Hypothalamus (tissue), 51 donors: ENCODE measurements at regions not wholly inside any gene's neighbourhood (a gene's known extent, or its start where the extent isn't known, plus 50 kb on each side); places are given as distances from the start of the nearest gene placed in this dataset.
"Not testable (repeated sequence)": the region's sequence is repeated elsewhere in the genome, so short reads cannot be mapped to it uniquely, and the experiment has no call there.

Experiments used
- DNase-seq, 51 donors: peaks; one replicate each; lab custom pipeline; 2025; lab: John Stamatoyannopoulos, UW

DNA sequence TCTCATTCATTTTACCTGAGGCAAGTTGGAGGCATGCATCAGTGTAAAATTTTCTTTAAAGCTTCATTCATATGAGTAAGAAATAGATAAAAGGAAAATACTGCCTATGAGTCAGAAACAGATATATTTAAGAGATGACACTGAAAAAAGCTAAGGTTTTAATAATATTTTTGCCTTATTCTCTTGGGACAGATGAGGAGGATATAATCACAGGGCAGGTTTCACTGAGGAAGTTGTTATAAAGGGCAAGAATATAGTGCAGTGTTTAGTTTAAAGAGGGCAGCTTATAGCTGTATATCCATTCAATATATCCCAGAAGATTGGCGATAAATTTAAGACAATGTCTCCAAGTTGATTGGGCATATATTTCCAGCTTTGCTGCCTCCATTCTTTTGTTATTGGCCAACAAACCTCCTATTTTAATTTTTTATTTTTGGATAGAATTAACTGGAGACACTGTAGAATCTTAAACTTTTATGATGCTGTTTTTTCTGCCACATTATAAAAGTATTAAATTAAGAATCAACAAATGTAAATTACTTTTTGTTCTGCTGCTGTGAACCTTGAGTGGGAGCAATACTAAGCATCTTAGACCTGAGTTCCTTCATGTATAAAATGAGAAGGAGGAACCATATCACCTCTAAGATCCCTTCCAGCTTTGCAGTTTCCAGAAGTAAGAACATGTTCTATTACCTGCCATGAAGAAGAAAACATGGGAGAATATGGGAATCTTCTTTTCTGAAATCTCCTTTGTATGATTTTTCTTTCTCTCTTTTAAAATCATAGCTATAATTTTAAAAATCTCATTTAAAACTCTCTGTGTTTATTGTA lies 171.6 kb downstream of the S1PR1 start:
- DNase-seq: no peak

DNA sequence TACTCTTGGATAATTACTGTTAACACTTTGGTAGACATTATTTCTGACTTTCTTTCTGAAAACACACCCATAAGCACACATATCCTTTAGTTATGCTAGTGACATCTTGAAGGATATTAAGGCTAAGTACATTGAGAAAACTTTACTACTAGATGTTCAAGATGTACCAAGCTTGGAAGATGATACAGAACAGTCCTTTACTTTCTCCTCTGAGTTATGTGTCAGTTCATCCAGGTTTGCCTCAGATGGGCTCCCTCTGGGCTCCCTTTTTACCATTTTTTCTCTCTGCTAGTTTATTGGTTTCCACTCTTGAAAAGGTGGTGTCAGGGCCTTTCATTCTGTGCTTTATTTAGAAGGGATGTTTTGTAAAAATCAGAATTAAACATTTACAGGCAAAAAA lies 172.3 kb downstream of the S1PR1 start:
- no peak for DNase-seq

DNA sequence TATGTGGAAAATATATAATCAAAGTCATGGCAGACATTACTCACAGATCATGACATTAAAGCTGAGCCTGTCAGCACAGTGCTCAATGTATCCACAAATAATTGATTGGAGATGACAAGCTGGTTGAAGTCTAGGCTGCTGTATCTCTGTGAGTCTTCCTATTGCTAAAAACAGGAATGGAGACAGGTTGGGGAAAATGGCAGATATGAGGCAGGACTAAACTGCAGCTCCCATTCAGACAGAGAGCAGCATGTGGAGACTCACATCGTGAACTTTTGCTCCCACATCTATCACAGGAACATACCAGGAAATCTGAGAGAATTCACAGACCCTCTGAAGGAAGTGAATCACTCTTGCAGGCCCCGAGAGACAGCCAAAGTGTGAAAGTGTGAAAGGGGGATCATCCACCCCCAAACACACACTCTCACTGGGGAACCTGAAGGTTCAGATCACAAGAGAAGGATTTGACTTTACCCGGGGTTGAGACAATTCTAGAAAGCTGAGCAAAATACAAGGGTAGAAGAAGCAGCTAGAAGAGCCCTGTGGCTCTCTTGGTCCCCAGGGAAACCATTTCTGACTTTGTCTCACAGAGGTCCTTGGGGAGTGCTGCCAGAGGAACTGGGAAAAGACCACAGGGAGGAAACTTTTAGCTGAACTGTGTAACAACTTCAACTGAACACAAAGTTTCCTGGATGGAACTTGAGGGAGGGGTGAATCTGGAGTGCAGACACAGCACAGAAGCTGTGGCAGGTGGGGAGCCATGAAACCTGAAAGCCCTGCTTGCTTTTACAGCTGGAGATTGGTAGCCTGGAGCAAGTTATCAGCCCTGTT lies 173.4 kb downstream of the S1PR1 start:
- no peak for DNase-seq

DNA sequence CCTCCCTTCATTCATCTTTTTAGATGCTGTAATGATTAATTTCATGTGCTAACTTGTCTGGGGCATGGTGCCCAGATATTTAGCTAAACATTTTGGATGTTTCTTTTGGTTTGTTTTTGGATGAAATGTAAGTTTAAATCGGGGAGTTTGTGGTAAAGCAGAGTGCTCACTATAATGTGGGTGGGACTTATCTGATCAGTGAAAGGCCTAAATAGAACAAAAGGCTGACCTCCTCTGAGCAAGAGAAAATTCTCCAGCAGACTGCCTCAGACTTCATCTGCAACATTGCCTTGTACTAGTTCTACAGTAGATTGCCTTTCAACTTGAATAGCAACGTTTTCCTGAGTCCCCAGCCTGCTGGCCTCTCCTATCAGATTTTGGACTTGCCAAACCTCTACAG lies 183.6 kb downstream of the S1PR1 start:
- DNase-seq: no peak

DNA sequence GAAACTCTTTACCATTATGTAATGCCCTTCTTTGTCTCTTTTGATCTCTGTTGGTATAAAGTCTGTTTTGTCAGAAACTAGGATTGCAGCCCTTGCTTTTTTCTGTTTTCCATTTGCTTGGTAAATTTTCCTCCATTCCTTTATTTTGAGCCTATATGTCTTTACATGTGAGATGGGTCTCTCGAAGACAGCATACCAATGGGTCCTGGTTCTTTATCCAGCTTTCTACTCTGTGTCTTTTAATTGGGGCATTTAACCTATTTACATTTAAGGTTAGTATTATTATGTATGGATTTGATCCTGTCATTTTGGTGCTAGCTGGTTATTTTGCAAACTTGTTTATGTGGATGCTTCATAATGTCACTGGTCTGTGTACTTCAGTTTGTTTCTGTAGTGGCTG lies 191.3 kb downstream of the S1PR1 start:
- not testable (repeated sequence) for DNase-seq

DNA sequence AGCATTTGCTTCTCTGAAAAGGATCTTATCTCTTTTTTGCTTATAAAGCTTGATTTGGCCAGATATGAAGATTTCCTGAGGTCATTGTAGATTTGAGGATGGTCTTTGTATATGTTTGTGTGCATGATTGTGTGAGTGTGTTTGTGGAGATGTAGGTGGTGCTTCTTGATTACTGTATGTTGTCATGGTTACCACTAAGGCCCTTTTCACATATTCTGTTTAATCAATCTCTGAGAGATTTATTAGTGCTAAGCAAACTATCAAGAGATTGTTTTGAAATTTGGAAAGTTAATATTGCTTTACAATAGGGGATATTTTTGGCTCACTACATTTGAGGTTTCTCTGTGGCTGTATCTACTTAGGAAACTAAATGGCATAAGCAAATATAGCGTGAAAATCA lies 191.7 kb downstream of the S1PR1 start:
- no peak for DNase-seq

DNA sequence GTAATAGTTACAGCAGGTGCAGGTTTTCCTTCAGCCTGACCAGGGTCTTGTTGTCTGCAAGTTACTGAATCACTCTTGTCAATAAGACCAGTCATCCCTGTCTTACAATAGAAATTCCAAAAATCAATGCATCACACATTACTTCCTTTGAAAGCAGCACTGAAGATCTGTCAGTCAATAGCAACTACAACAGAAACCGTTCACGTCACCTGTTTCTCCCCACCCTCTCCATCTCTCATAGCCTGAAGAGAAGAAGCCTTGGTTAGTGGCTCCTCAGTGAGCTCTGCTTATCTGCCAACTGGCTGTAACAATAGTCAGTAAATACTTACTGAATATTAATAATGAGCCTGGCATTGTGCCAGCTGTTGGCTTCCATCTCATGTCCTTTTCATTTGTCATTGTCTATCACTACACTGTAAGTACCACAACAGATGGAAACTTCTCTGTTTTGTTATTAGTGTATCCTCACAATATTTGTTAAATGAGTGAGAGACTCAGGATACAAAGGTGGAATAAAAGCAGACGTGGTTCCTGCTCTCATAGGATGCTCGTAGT lies 195.2 kb downstream of the S1PR1 start:
- no peak for DNase-seq

DNA sequence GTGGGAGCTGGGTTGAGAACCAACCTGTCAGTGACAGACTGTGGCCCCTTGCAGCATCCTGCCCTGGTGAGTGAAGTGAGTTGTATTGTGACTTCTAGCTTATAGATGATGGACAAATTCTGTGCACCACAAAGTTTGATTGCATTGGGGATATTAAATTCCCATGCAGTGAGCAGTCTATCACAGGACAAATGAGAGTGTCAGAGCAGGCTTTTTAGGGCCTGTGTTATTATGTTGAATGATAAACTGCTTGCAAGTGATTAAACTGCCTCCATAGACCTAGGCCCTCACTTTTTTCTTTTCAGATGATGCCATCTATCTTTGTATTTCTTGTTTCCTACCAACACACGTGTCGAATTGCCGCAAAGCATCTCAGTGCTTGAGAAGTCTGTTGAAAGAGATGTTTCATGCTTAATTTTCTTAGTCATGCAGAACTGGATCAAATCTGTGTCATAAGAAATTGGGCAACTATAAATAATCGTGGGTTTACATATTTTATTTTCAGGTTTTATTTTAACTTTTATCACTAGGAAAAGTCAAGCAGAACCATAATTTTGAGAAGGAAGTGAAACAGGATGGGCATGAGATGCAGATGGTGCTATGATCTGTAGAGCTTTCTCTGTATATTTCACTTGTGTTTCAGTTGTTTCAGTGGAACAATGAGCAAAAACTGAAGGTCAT lies 199.2 kb downstream of the S1PR1 start:
- DNase-seq: no peak

DNA sequence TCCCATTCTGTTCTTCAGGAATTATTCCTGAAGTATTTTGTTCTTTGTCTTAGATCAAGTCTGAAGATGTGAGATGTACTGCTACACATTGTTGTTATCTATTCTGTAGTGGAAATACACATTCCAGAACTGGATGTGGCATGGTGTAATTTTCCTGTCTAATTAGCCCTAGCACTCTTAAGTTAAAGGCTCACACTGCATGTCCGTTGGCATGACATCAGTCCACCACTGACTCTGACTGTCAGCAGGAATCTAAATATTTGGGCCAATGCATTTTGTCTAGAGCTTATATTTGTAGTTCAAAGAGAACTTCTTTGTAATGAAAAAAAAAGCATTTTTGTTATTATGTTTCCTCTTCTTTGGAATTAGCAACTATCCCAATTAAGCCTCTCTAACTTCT lies 201.0 kb downstream of the S1PR1 start:
- no peak for DNase-seq

DNA sequence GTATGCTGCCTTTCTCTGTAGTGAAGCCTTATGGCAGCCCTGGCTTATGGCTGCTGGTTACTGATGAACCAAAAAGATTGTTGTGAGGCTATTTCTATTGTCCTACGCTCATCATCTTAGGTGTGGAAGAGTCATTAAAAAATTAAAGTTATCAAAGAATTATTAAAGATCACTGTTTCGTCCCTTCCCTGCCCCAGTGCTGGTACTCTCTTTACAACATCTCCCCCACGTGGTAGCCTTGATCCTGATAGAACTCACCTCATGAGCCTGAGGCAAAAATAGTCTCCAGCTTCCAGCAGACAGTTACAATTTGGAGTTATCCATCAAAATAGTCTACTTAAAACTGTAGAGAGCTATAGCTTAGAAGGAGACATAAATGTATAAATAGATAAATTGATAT lies 201.5 kb downstream of the S1PR1 start:
- DNase-seq: no peak

DNA sequence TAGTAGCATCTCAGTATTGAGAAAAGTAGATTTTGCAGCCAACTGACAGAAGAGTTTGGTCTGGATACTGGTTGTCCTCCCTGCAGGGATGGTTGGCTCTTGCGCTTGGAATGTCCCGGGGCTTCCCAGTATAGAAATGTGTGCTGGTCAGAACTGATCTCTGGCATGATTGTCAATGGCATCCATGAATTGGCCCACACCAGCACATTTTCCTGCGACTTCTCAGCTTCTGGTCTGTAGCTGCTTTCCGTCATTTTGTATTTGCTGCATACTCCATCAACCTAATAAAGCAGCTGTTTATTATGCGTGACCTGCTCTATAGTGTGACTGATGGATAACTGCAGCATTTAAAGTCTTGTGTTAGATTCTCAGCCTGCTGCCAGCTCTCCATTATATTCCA lies 203.7 kb downstream of the S1PR1 start:
- no peak for DNase-seq

DNA sequence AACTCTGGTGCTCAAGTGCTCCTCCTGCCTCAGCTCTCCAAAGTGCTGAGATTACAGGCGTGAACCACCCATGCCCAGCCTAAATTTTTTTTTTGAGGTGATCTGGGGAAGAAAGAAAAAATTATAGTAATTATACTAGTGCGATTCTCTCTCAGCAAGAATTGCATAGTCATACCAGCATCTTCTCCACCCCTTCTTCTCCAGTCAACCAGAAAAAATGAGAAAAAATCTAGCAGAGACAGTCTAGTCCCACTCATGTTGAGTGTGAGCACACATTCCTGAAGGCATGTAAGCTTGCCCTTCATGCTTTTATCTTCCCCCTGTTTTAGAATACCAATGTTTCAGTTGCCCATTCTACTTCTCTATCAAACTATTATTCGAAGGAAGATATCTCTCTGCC lies 207.6 kb downstream of the S1PR1 start:
- no peak for DNase-seq

DNA sequence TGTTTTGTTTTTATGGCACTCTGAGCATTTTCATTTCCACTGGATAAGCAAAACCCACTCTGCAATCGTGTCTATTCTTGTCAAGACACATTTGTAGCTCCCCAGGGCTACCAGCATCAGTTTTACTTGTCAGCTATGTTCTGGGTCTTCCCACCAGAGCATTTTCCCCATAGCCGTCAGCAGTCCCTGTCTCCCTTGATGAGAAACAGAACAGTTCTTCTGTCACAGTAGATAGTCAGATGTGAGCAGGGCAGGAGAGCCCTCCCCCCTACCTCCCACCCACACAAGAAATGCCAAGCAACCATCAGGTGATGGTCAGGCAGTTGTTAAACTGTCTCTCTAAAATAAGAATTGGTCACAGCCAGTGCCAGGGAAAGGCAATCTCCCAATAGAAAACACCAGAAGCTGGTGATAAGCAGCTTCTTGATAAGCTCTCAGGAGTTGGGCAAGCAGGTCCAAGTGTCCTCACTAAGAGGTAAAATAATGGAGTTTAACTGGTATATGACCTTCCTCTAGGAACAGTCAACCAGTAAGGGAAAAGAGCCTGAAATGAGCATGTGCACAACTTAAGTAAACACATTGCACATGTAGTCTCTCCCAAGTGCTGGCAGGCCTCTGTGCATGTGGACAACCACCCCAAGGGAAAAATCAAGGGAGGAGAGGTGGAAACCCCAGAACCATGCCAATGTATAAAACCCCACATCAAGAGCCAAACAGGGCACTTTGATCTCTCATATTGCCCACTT lies 208.2 kb downstream of the S1PR1 start:
- DNase-seq: no peak

DNA sequence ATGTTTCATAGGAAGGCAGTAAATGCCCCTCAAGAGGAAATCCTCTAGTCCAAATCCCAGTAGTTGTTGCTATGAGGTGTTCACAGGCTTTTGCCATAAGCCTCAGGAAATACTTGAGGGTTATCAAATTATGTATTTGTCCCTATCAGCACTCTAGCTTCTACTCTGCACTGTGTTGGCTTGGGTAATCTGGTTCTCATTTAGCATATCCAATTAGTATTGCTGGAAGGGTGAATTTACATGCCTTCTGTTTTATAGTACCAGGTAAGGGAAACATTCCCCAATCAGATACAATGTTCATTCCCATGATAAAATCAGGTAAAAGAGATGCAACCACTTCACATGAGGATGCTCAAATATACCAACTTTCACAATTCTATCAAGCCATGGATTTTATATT lies 211.2 kb downstream of the S1PR1 start:
- DNase-seq: no peak

DNA sequence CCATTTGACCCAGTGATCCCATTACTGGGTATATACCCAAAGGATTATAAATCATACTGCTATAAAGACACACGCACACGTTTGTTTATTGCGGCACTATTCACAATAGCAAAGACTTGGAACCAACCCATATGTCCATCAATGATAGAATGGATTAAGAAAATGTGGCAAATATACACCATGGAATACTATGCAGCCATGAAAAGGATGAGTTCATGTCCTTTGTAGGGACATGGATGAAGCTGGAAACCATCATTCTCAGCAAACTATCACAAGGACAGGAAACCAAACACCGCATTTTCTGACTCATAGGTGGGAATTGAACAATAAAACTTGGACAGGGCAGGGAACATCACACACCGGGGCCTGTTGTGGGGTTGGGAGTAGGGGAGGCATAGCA lies 213.9 kb downstream of the S1PR1 start:
- not testable (repeated sequence) for DNase-seq

DNA sequence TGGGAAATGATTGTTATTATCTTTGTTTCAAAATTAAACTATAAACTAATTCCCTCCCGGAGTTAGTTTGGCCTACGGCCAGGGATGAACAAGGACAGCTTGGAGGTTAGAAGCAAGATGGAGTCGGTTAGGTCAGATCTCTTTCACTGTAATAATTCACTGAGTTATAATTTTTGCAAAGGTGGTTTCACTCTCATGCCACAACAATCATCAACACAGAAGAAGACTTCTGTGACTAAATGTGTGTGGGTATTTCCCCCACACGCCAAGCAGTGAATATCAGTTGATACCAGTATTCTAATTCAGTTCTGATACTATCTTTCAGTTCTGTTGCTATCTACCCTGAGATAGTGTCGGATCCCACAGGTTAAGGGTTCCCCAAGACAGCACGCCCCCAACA lies 215.1 kb downstream of the S1PR1 start:
- DNase-seq: no peak

DNA sequence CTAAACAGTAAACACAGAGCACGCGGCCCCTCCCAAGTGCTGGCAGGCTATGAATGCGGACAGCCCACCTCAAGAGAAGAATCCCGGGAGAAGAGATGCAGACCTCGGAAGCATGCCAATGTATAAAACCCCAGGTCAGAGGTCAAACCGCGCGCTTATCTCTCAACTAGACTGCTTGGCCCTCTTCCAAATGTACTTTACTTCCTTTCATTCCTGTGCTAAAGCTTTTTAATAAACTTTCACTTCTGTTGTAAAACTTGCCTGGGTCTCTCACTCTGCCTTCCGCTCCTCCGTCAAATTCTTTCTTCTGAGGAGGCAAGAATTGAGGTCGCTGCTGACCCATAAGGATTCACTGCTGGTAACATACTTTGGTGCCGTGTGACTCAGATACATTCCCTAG lies 216.0 kb downstream of the S1PR1 start:
- DNase-seq: no peak

DNA sequence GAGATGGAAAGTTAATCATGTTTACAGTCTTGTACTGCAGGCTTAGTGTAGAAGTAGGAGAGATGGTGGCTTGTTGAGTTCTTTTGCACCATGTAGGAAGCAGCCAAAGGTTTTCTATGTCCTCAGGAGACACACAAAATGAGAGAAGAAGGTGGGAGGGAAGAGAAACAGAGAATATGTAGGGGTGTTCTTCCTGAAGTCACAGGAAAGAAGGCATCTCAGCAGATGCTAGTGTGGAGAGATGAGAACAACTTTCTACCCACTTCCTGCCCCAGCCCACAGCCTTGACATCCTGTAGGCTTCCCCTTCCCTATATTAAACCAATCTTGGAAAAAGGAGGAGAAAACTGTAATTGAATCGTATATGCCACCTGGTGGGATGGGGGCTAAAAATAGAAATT lies 217.0 kb downstream of the S1PR1 start:
- DNase-seq: no peak

DNA sequence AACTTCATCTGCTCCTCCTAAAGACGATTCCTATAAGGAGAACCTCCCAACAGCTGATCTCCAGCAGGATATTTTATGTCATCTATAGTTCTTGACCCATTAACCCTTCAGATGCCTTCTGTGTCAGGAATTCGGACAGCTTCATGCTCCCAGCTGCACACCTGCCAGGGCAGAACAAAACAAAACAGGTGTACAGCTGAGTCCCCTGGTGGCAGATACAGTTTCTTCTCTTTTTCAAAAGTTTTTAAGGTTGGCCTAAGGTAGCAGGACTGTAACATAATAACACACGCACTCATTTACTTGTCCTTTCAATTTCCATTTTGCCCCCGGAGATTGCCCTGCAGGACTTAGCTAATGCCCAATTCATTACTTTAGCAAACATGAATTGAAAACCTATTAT lies 218.3 kb downstream of the S1PR1 start:
- DNase-seq: no peak

DNA sequence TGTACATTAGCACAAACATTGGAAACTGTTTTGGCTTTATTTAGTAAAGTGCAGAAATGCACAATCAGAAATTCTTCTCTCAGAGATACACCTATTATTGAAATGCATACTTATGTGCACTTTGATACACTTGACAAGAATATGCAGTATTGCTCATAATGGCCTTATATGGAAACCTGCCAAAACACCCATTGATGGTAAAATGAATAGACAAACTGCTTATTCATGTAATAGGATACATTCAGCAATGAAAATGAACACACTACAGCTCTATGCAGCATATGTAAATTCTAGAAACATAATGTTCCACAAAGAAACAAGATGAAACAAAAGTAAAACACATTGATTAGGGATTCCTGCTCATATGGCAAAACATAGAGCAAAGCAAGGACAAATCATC lies 223.9 kb downstream of the S1PR1 start:
- DNase-seq: no peak

DNA sequence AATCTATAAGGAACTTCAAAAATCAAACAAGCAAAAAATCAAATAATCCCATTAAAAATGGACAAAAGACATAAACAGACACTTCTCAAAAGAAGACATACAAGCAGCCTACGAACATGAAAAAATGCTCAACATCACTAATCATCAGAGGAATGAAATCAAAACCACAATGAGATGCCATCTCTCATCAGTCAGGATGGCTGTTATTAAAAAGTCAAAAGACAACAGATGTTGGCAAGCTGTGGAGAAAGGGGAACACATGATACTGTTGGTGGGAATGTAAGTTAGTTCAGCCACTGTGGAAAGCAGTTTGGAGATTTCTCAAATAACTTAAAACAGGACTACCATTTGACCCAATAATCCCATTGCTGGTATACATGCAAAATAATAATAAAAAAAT lies 226.4 kb downstream of the S1PR1 start:
- DNase-seq: no peak
